ENCODE measurements at regions not wholly inside any gene's neighbourhood (a gene's known extent, or its start where the extent isn't known, plus 50 kb on each side); places are given as distances from the start of the nearest gene placed in this dataset.
"Not testable (repeated sequence)": the region's sequence is repeated elsewhere in the genome, so short reads cannot be mapped to it uniquely, and the experiment has no call there.

GRCh38 chr9:21624675-21625644, 142.8 kb upstream of the IFNE start:
- Histone ChIP-seq H3K9me3 (no peaks in the 10 kb centered on the region), H3K27ac (no peak overlapping the region), H3K27me3 (ENCODE audit: insufficient read depth in 3 of 3, low read length in 2 of 3) (peaks cover 2 to 4% (median 2%) of the 10 kb centered on the region in 3 donors), H3K4me1 (no peaks in the 10 kb centered on the region), H3K4me3 (no peak overlapping the region), H3K36me3 (ENCODE audit: insufficient read depth in 1 of 2, low read depth in 1 of 2) (no peaks in the 10 kb centered on the region)
- no peak for DNase-seq
- 68 to 70% (median 70%) methylated on average over 3 of the region's 3 CpGs for WGBS, 3 donors
- intact Hi-C loops (cut with DNase I) = no loop called here
- TF ChIP-seq CTCF (IDR thresholded peaks at IDR 0.05) = no peak
- ATAC-seq = no peak

- Histone ChIP-seq H3K36me3 (ENCODE audit: insufficient read depth in 1 of 2, low read depth in 1 of 2) (no peaks in the 10 kb centered on the region), H3K9me3 (no peaks in the 10 kb centered on the region), H3K27ac (no peak overlapping the region), H3K27me3 (ENCODE audit: insufficient read depth in 3 of 3, low read length in 2 of 3) (peaks cover 2 to 4% (median 2%) of the 10 kb centered on the region in 3 donors), H3K4me1 (no peaks in the 10 kb centered on the region), H3K4me3 (no peak overlapping the region)
- TF ChIP-seq CTCF (IDR thresholded peaks at IDR 0.05) = no peak
- DNase-seq (no peak), ATAC-seq (no peak)
- intact Hi-C loops (cut with DNase I) = no loop called here
- 78 to 90% (median 84%) methylated on average over 2 of the region's 2 CpGs for WGBS, 3 donors
Observed at GRCh38 chr9:21626493-21626892, 144.4 kb upstream of the IFNE start.

- H3K9me3 ChIP-seq; H3K4me1 ChIP-seq; ATAC-seq; H3K4me3 ChIP-seq; DNase-seq; intact Hi-C loops (cut with DNase I); H3K36me3 ChIP-seq (ENCODE audit: insufficient read depth in 1 of 2, low read depth in 1 of 2); H3K27me3 ChIP-seq (ENCODE audit: insufficient read depth in 3 of 3, low read length in 2 of 3); H3K27ac ChIP-seq: not testable (repeated sequence)
- WGBS, 3 donors = 69 to 77% (median 72%) methylated on average over 3 of the region's 3 CpGs
Observed at GRCh38 chr9:21628954-21629353, 146.8 kb upstream of the IFNE start.

GRCh38 chr9:21634951-21635350, 152.8 kb upstream of the IFNE start:
- ATAC-seq = no peak
- intact Hi-C loops (cut with DNase I) = no loop called here

More at GRCh38 chr9:21634951-21635350, 152.8 kb upstream of the IFNE start:
- Histone ChIP-seq H3K4me3 (no peak overlapping the region), H3K9me3 (no peaks in the 10 kb centered on the region), H3K4me1 (no peaks in the 10 kb centered on the region), H3K27ac (no peak overlapping the region), H3K27me3 (ENCODE audit: insufficient read depth in 3 of 3, low read length in 2 of 3) (no peaks in the 10 kb centered on the region), H3K36me3 (ENCODE audit: insufficient read depth in 1 of 2, low read depth in 1 of 2) (no peaks in the 10 kb centered on the region)
- no peak for DNase-seq
- no peak for TF ChIP-seq CTCF (IDR thresholded peaks at IDR 0.05)
- 86 to 94% (median 88%) methylated on average over 2 of the region's 2 CpGs for WGBS, 3 donors
